GM18498 (cell line): ENCODE measurements at regions not wholly inside any gene's neighbourhood (a gene's known extent, or its start where the extent isn't known, plus 50 kb on each side); places are given as distances from the start of the nearest gene placed in this dataset.

Source experiments
- ATAC-seq: cut with Tn5 transposase; IDR thresholded peaks from one replicate; pipeline ENCODE4 v1.9.1; 2021; ENCODE audit warnings: mild to moderate bottlenecking, moderate library complexity; ENCODE audit not compliant: unreplicated experiment

- ATAC-seq, result no peak
Observed at GRCh38 chr7:97466071-97466470, 265.8 kb upstream of the TAC1 start.

GRCh38 chr7:97466999-97467740 is 264.7 kb upstream of the TAC1 start:
- no peak for ATAC-seq

GRCh38 chr7:97468493-97468892 is 263.4 kb upstream of the TAC1 start:
- no peak for ATAC-seq

GRCh38 chr7:97470726-97471125 is 261.2 kb upstream of the TAC1 start:
- ATAC-seq, result no peak

GRCh38 chr7:97471491-97471890 is 260.4 kb upstream of the TAC1 start:
- ATAC-seq, result no peak

- no peak for ATAC-seq
Observed at GRCh38 chr7:97479740-97480290, 252.1 kb upstream of the TAC1 start.

GRCh38 chr7:97480772-97481390 is 251.0 kb upstream of the TAC1 start:
- ATAC-seq, result no peak

GRCh38 chr7:97495487-97495886 is 236.4 kb upstream of the TAC1 start:
- ATAC-seq, result no peak

- peak; percentile 81 for ATAC-seq
Observed at GRCh38 chr7:97499204-97499603, 232.7 kb upstream of the TAC1 start.

- ATAC-seq, result no peak
Observed at GRCh38 chr7:97503367-97504094, 228.4 kb upstream of the TAC1 start.

- ATAC-seq, result peak; percentile 64
Observed at GRCh38 chr7:97506728-97507127, 225.2 kb upstream of the TAC1 start.

GRCh38 chr7:97512441-97513207 is 219.3 kb upstream of the TAC1 start:
- peak; percentile 32 for ATAC-seq

- peak; percentile 72 for ATAC-seq
Observed at GRCh38 chr7:97513326-97513725, 218.6 kb upstream of the TAC1 start.

GRCh38 chr7:97541188-97541587 is 190.7 kb upstream of the TAC1 start:
- no peak for ATAC-seq

GRCh38 chr7:97555857-97556421 is 175.9 kb upstream of the TAC1 start:
- no peak for ATAC-seq

GRCh38 chr7:97565665-97566064 is 166.2 kb upstream of the TAC1 start:
- no peak for ATAC-seq

GRCh38 chr7:97573065-97573464 is 158.8 kb upstream of the TAC1 start:
- no peak for ATAC-seq

GRCh38 chr7:97576043-97576442 is 155.8 kb upstream of the TAC1 start:
- no peak for ATAC-seq

GRCh38 chr7:97578225-97578624 is 153.7 kb upstream of the TAC1 start:
- no peak for ATAC-seq

GRCh38 chr7:97580205-97580604 is 151.7 kb upstream of the TAC1 start:
- no peak for ATAC-seq

GRCh38 chr7:97595439-97595838 is 136.4 kb upstream of the TAC1 start:
- no peak for ATAC-seq
